CD4-positive, alpha-beta T cell treated with Interleukin-17A for 4 hours (primary cell): ENCODE measurements at regions not wholly inside any gene's neighbourhood (a gene's known extent, or its start where the extent isn't known, plus 50 kb on each side); places are given as distances from the start of the nearest gene placed in this dataset.
"Not testable (repeated sequence)": the region's sequence is repeated elsewhere in the genome, so short reads cannot be mapped to it uniquely, and the experiment has no call there.

Experiments used
- DNase-seq: peaks from one replicate; pipeline ENCODE4 v3.0.0-alpha.2; 2020; ENCODE audit warnings: mixed read lengths

DNA sequence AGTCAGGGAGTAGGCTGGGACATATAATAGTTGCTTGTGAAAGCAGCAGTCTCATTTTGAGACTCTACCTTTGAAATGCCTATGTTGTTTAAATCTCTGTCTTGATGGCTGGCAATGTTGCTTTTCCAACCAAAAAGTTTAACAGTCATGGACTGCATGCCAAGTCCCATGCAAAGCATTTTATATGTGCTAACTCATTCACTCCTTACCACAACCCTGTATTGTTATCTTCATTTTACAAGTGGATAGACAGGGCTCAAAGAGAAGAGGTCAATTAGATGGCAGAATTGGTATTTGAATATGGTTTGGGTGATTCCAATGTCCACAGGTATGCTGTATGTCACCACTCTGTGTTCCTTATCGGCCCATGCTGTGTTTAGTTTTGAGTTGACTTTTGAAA lies 331.4 kb upstream of the USP24 start:
- DNase-seq, result no peak

DNA sequence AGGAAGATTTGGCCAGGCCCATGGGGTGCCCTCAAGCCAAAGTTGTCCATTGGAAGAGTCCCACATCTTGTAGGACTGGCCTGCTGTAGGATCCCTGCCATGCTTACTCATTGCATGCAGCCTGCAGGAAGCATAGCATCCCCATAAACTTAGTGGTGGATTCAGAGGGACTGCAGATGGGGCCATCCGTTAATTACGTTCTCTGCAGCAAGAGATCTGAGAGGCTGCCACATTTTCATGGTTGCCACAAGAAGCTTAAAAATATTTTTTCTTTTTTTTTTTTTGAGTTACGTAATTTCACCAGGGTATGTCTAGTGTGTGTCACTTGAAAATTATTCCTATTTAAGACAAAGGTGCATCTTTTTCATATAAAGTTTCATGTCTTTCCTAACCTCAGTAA lies 329.7 kb upstream of the USP24 start:
- DNase-seq, result no peak

DNA sequence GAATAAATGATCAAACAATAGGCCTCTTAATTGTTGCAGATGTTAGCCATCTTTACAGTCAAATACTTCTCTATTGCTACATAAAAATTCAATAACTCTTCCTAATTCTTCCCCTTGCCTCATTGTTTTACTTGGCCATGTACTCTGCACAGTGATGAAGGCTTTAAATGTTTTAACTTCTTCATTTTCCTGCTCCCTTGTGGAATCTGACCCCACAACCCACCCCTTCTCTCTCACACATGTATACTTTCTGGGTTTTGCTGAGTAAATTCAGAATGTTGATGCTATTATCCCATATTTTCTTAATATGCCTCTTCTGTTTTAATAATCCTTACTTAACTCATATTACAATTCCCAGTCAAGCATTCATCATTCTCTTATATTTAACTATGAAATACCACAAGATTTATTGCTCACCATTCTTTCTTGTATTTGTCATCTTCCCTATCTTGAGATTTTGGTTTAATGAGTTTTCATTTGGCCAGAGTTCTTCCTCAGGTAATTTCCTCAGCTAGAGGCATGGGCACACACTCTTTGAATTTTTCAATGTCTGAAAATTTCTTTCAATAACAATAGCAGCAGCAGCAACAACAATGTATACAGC lies 327.8 kb upstream of the USP24 start:
- no peak for DNase-seq

DNA sequence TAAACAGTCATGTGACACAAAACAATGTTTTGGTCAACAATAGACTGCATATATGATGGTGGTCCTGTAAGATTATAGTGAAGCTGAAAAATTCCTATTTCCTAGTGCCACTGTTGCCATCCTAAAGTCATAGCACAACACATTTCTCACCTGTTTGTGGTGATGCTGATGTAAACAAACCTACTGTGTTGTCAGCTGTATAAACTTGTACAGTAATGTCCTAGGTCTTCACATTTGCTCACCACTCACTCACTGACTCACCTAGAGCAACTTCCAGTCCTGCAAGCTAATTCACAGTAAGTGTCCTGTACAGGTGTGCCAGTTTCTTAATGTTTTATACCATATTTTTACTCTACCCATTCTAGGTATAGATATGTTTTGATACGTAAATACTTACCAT lies 326.1 kb upstream of the USP24 start:
- DNase-seq, result no peak

DNA sequence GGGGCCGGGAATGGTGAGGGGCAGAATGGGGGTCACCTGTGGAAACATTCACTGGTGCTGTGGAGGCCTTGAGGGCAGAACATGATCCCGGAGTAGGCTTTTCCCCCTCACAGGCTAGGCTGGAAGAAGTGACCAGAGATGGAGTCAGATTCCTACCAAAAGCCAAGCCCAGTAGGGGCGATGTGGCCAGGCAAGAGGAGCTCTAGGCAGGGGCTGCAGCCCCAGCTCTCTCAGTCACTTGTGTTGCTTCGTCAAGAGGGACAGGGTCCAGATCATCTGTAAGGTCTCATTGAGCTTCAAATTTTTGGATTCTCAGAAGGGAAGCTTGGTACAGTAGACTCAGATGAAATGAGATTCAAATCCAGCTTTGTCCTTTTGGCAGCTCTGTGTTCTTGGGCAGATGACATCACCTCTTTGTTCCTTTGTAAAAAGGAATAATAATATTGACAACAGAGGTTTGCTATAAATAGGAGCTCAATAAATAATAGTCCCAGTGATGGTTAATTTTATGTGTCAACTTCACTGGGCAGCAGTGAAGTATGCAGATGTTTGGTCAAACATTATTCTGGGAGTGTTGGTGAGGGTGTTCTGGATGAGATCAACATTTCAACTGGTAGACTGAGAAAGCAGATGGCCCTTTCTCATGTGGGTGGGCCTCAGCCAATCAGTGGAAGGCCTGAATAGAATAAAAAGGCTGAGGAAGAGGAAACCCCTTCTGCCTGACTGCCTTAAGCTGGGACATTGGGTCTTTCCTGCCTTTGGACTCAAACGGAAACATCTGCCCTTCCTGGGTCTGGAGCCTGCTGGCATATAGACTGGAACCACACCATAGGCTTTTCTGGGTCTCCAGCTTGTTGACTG lies 324.7 kb upstream of the USP24 start:
- DNase-seq, result no peak

DNA sequence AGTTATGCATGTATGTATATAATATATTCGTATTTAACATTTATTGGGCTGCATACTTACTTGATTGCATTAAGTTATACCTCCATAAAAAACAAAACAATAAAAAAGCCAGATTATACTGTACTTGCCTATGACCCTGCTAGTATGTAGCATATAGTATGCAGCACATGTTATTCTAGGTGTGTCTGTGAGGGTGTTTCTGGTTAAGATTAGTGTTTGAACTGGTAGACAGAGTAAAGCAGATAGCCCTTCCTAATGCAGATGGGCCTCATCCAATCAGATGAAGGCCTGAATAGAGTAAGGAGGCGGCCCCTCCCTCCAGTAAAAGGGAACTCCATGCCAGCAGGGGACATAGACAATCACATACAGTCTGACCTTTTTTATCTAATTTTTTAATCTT lies 323.3 kb upstream of the USP24 start:
- DNase-seq, result no peak

DNA sequence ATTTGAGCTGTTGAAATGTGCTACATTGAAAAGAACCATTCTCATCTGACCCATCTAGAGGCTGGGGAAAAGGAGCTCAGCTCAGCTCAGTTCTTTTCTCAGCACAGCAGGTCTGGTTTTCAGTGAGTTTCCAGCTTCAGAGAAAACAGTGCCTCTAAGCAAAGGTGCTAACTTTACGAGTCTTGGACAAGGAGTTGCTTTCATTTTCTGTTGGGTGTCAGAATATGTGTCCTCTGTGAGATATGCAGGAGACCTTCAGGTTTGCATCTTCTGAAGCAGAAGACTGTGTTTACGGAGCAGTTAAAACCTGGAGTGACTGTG lies 321.3 kb upstream of the USP24 start:
- no peak for DNase-seq

DNA sequence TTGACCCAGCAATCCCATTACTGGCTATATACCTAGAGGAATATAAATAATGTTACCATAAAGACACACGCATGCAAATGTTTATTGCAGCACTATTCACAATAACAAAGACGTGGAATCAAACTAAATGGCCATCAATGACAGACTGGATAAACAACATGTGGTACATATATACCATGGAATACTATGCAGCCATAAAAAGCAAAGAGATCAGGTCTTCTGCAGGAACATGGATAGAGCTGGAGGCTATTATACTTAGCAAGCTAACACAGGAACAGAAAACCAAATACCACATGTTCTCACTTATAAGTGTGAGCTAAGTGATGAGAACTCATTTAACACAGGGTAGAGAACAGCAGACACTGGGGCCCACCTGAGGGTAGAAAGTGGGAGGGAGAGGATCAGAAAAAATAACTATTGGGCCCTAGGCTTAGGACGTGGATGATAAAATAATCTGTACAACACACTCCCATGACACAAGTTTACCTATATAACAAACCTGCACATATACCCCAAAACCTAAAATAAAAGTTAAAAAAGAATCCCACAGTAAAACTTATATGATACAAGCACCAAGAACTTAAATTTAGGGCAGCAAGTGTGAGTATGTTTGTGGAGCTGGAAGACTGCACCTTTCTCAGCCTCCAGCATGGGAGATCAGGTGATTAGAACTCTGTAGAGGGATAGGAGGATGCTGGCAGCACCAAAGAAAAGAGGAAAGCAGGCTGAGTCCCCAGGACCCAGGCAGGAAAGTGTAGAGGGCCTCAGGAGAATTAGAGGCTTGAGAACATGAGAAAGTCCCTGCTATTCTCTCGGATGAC lies 320.8 kb upstream of the USP24 start:
- no peak for DNase-seq

DNA sequence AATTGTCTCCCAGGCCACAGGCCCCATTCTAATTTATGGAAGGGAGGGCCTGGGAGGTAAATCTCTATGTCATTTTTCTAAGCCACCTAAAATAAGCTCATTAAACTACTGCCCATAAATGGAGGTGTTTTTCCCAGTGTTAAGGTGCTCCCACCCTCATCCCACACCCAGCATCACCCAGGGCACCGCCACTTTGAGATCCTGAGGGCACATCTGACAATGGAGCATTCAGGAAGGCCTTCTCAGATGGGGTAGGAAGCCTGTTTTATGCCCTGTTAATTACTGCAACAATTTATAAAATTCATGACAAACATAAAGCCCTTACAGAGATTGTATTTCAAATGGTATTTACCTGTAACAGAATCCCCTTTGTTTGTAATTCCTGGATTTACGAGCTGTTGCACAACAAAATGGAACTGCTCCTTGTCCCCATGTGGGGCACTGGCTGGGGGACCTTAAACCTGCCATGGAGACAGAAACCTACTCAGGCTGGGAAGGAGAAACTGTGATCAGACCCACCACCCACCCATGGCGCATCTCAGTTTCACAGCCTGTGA lies 319.5 kb upstream of the USP24 start:
- DNase-seq, result no peak

DNA sequence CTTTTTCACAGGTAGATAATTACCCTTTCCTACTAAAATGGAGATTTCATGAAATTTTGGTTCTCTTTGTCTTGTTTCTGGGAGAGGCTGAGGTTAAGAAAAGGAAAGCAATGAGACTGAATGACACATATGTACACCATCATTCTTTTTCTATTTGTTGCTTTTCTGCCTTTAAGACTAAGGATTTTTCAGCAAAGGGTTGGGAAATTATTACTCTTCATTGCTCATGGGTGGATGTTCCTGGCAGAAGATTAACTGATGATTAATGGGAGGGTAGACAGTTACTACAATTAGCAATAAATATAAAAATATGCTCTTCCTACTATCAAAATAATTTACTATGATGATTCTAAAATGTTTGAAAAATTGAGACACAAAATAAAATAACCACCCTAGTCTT lies 316.5 kb upstream of the USP24 start:
- DNase-seq, result no peak

DNA sequence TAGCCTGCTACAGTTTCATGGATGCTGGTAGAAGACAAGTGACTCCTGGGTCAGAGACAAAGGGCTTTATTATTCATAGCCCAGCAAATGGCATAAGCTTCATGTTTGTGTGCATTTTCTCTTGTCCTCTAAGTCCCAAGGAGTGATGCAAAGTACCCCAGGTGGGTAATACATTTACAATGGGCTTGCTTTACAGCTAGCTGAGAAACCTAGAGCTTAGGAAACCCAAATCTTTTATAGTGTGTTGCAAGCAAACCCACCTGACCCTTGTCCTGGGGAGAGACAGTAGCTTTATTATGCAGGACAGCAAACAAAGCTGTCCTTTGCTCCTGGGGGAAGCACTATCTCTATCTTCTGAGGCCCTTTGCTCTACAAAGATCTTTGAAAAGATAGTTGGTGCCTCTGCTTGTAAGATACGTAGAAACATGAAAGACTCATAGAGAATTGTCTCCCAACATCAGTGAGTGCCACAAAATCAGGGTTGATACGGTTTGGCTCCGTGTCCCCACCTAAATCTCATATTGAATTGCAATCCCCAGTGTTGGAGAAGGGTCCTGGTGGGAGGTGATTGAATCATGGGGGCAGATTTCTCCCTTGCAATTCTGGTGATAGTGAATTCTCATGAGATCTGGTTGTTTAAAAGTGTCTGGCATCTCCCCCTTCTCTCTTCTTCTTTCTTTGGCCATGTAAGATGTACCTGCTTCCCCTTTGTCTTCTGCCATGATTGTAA lies 315.8 kb upstream of the USP24 start:
- no peak for DNase-seq

DNA sequence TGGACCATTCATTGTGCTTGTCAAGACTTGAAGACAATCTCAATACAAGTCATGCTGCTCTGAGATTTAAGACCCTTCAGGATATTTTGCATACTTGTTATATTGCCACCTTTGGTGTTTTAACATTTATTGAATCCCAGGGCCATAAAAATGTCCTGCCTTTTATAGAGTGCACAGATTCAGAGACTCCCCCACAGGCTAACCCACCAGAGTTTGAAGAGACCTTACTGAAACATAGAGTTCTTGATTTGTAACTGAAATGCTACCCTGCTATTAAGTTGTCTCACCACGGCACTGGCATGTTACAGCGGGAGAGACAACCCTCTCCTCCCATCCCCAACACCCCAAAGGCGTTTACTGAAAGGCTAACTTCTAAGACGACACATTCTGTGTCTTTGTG lies 313.9 kb upstream of the USP24 start:
- DNase-seq, result no peak

DNA sequence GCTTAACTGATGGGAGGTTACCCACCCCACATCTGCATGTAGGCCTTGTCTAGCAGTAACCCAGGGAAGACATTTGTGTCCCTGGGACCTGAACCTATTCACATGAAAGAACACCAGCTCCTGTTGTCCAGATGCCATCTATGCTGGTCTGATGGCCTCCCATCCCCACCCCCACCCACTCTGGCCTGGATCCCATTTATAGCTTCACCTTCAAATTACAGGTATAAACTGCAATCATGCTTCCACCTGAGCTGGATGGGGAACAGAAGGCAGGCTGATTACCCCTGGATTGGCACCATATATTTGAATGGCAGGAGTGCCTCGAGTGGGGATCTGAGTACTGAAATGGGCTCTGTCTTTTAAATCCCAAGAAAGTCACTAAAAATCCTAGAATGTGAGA lies 312.7 kb upstream of the USP24 start:
- DNase-seq, result no peak

DNA sequence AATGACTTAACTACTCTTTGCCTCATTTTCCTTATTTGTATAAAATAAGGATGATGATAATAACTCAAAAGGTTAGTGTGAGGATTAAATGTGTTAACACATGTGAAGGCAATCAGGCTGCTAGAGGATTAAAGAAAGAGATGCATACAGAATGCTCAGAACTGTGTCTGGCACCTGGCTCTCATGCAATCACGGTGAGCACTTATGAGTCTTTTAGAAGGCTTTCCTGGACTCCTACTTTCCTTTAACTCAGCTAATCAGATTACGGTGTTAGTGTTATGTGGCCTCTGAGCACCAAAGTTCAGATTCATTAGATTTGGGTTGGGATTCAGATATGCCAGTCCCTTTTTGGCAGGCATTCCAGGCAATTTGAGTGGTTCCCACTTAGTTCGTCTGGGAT lies 311.6 kb upstream of the USP24 start:
- no peak for DNase-seq

DNA sequence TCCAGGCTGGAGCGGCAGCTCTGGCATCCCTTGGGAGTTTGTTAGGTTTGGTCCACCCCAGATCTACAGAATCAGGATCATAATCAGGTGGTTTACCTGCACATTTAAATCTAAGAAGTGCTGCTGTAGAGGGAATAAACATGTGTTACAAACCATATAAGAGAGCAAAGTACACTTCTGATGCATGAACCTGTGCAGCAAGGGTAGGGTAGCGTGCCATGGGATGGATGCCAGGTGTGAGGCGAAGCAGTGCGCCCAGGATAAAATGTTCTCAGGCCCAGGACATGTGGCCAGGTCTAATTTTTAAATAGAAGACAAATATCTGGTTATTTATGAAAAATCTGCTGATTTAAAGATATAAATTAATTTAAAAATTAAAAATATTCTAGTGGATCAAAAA lies 308.8 kb upstream of the USP24 start:
- DNase-seq, result no peak

DNA sequence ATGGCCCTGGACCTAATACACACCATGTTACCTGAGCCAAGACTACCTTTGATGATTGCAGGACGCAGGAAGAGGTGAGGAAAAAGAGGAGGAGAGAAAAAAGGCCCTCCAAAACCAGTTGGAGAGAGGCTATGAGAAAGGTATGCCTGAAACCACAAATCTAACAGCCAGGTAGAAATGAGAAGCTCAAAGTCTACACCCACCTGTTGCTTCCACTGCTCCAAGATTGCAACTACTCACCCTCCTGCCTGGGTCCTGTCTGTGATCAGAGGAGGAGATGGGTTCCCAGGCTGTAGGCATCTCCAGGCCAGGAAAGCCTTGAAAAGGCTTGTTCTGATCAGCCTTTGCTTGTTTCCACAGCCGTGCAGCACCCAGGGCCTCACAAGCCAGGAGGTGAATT lies 307.8 kb upstream of the USP24 start:
- DNase-seq, result no peak

DNA sequence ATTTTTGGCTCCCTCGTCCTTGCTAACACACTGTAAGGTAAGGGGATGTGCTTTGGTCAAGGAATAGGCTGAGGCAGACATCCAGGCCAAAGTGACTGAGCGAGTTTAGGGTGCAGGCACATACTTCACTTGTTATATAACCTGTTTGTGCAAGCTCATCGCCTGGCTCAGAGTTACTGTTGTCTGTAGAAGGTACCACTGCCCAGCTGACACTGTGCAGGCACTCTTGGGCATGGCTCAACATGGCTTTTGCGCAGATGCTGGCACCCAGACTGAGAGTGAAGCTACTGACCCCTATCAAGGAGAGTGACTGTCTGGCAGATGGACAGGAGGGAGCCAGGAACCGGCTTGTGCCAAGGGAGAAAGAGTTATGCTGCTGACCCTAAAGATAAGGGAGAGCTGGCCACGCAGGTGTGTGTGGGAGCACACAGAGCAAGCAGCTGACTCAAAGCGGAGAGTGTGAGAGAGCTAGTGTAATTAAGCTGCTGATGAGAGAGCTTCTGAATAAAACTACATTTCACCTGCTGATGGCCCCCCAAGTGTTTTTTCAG lies 307.3 kb upstream of the USP24 start:
- DNase-seq, result no peak

DNA sequence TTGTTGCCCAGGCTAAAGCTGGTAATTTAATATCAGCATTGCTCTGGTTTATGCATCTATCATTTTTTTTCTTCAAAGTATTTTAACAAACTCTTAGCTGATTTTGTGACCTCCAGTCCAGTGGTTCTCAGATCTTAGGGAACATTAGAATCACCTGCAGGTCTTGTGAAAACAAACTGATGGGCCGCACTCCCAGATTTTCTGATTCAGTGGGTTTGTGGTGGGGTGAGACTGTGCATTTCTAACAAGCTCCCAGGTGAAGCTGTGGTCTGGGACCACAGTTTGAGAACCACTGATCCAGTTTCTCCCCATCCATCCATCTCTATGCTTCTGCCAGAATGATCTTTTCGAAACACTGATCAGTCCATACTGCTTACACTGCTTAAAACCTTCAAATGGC lies 305.7 kb upstream of the USP24 start:
- DNase-seq, result no peak

DNA sequence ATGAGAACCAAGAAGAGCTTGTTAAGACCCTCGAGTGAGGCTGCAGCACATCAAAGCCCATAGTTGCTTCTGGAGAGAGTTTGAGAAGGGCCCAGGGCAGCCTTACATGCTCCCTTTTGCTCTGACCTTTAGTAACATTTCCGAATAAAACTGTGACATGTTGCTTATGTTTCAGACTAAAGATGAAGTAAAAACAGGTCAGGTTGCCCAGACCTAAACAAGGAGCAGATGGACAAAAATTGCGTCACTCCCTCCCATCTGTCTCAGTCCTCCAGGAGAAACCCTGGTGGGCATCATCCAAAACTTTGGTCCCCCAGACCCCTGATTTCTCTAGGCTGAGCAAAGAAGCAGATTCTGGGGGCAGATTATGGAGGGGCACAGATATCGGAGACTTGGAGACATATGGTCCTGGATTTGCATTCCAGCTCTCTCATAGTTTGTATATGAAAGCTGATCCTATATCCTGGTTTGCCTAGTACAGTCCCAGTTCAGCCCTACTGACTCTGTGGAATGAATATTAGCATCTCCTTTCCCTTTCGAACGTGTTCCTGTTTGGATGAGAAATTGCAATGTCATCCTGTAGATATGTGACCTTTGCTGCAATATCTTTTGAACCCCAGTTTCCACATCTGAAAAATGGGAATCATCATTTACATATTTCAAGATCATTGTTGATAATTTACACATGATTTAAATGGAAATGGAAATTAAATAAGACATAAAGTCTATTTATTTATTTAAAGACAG lies 304.9 kb upstream of the USP24 start:
- DNase-seq, result no peak

DNA sequence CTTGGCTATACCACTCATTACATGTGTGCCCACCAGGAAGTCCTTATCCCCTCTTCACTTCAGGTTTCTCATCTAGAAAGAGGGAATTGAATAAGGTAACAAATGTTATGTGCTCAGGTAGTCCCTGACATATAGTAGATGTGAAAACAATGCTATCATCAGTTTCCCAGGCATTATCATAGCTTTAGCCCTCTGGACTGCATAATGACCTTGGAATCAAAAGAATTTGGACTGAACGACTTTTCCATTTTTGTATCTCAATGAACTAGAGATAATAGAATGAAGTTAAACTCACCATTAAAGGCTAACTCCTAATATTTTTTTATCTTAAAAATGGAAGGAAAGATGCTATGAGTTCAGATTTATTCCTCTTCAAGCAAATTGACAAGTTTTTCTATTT lies 304.1 kb upstream of the USP24 start:
- no peak for DNase-seq

DNA sequence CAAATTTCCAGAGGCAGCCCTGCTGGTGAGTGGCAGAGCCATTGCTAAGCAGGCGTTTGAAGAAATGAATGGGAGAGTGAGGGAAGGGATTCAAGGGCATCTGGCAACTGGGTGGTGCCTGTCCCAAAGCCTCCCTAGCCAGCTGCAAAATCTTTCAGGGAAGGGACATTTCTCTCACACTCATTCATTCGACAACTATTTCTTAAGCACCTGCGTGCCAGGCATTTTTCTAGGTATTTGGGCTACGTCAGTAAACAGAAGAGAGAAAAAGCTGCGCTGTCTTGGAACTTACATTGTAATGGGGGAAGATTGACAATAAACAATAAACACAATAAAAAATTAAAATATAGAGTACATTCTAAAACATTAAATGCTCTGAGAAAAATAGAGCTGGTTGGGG lies 301.9 kb upstream of the USP24 start:
- no peak for DNase-seq

DNA sequence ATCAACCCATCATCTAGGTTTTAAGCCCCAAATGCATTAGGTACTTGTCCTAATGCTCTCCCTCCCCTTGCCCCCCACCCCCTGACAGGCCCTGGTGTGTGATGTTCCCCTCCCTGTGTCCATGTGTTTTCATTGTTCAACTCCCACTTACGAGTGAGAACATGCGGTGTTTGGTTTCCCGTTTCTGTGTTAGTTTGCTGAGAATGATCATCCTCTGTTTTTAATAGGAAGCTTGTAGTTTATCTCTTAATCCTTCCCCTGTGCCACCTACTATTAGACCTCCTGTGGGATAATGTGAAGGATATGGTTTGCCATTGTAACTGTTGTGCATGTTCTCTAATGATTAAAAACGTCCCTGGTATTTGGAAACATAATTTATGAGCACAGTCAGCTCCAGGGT lies 299.4 kb upstream of the USP24 start:
- not testable (repeated sequence) for DNase-seq
